ENCODE measurements at regions not wholly inside any gene's neighbourhood (a gene's known extent, or its start where the extent isn't known, plus 50 kb on each side); places are given as distances from the start of the nearest gene placed in this dataset.

- no peak for DNase-seq (ENCODE audit: extremely low read depth in 1 of 2, low read depth in 1 of 2)
These were observed 526.3 kb downstream of the AGTPBP1 start for GRCh38 chr9:85215416-85215815.

GRCh38 chr9:85213650-85214607 lies 527.8 kb downstream of the AGTPBP1 start:
- DNase-seq (ENCODE audit: extremely low read depth in 1 of 2, low read depth in 1 of 2): no peak

GRCh38 chr9:85212887-85213286 lies 528.9 kb downstream of the AGTPBP1 start:
- DNase-seq (ENCODE audit: extremely low read depth in 1 of 2, low read depth in 1 of 2): no peak

GRCh38 chr9:85212209-85212608 lies 529.5 kb downstream of the AGTPBP1 start:
- no peak for DNase-seq (ENCODE audit: extremely low read depth in 1 of 2, low read depth in 1 of 2)

GRCh38 chr9:85208666-85209065 lies 533.1 kb downstream of the AGTPBP1 start:
- no peak for DNase-seq (ENCODE audit: extremely low read depth in 1 of 2, low read depth in 1 of 2)

GRCh38 chr9:85204176-85204575 lies 534.6 kb downstream of the NTRK2 start:
- DNase-seq (ENCODE audit: extremely low read depth in 1 of 2, low read depth in 1 of 2): no peak

- no peak for DNase-seq (ENCODE audit: extremely low read depth in 1 of 2, low read depth in 1 of 2)
These were observed 533.1 kb downstream of the NTRK2 start for GRCh38 chr9:85202596-85202995.

GRCh38 chr9:85200726-85201404 lies 531.3 kb downstream of the NTRK2 start:
- no peak for DNase-seq (ENCODE audit: extremely low read depth in 1 of 2, low read depth in 1 of 2)

GRCh38 chr9:85199866-85200495 lies 530.5 kb downstream of the NTRK2 start:
- no peak for DNase-seq (ENCODE audit: extremely low read depth in 1 of 2, low read depth in 1 of 2)

GRCh38 chr9:85192750-85193149 lies 523.2 kb downstream of the NTRK2 start:
- no peak for DNase-seq (ENCODE audit: extremely low read depth in 1 of 2, low read depth in 1 of 2)

GRCh38 chr9:85186218-85186585 lies 516.7 kb downstream of the NTRK2 start:
- no peak for DNase-seq (ENCODE audit: extremely low read depth in 1 of 2, low read depth in 1 of 2)

GRCh38 chr9:85185486-85186217 lies 516.1 kb downstream of the NTRK2 start:
- no peak for DNase-seq (ENCODE audit: extremely low read depth in 1 of 2, low read depth in 1 of 2)

- no peak for DNase-seq (ENCODE audit: extremely low read depth in 1 of 2, low read depth in 1 of 2)
These were observed 512.9 kb downstream of the NTRK2 start for GRCh38 chr9:85182383-85182782.

- DNase-seq (ENCODE audit: extremely low read depth in 1 of 2, low read depth in 1 of 2): no peak
These were observed 508.9 kb downstream of the NTRK2 start for GRCh38 chr9:85178474-85178873.

GRCh38 chr9:85173967-85174366 lies 504.4 kb downstream of the NTRK2 start:
- no peak for DNase-seq (ENCODE audit: extremely low read depth in 1 of 2, low read depth in 1 of 2)

- no peak for DNase-seq (ENCODE audit: extremely low read depth in 1 of 2, low read depth in 1 of 2)
These were observed 502.8 kb downstream of the NTRK2 start for GRCh38 chr9:85172001-85172978.

GRCh38 chr9:85171163-85171562 lies 501.6 kb downstream of the NTRK2 start:
- no peak for DNase-seq (ENCODE audit: extremely low read depth in 1 of 2, low read depth in 1 of 2)

- no peak for DNase-seq (ENCODE audit: extremely low read depth in 1 of 2, low read depth in 1 of 2)
These were observed 498.9 kb downstream of the NTRK2 start for GRCh38 chr9:85168412-85168811.

- no peak for DNase-seq (ENCODE audit: extremely low read depth in 1 of 2, low read depth in 1 of 2)
These were observed 497.6 kb downstream of the NTRK2 start for GRCh38 chr9:85167146-85167545.

GRCh38 chr9:85163825-85164224 lies 494.3 kb downstream of the NTRK2 start:
- DNase-seq (ENCODE audit: extremely low read depth in 1 of 2, low read depth in 1 of 2): no peak

All from activated CD8-positive, alpha-beta memory T cell treated with anti-CD3 and anti-CD28 coated beads for 1 hour (primary cell).